Tibial nerve (tissue), 4 donors: ENCODE measurements at regions not wholly inside any gene's neighbourhood (a gene's known extent, or its start where the extent isn't known, plus 50 kb on each side); places are given as distances from the start of the nearest gene placed in this dataset.

Source experiments
- CTCF ChIP-seq, 5 experiments: fragments of 200-600 bp in 3 of 5; fragments of 450-650 bp in 2 of 5; sonication (generic) in 3 of 5; IDR thresholded peaks; one replicate each; pipeline ENCODE4 v1.5.1; 2016 to 2019; ENCODE audit warnings: antibody characterized with exemption in 5 of 5, mild to moderate bottlenecking in 3 of 5, moderate library complexity in 2 of 5
- EP300 ChIP-seq, 2 donors: sonication (generic); formaldehyde crosslinking; IDR thresholded peaks; one replicate each; pipeline ENCODE4 v1.6.1; 2017; ENCODE audit warnings: antibody characterized with exemption in 2 of 2, mild to moderate bottlenecking in 1 of 2

GRCh38 chr20:30513050-30513628 is 744.3 kb upstream of the DEFB115 start:
- TF ChIP-seq CTCF (IDR thresholded peaks at IDR 0.05): no peak
- no peak for TF ChIP-seq EP300 (IDR thresholded peaks at IDR 0.05)
